PC-3 (cell line): ENCODE measurements at regions not wholly inside any gene's neighbourhood (a gene's known extent, or its start where the extent isn't known, plus 50 kb on each side); places are given as distances from the start of the nearest gene placed in this dataset.

Experiments used
- EZH2 ChIP-seq: fragments of 300-600 bp; sonication (generic); IDR thresholded peaks from one replicate; pipeline ENCODE4 v1.6.1; 2017; ENCODE audit warnings: antibody characterized with exemption, mild to moderate bottlenecking, low read length; ENCODE audit not compliant: unreplicated experiment
- EZH2phosphoT487 ChIP-seq: fragments of 300-600 bp; sonication (generic); IDR thresholded peaks from 2 replicates; pipeline ENCODE4 v1.6.1; 2018; ENCODE audit warnings: mild to moderate bottlenecking, antibody characterized with exemption, low read length, borderline replicate concordance
- TF ChIP-seq, protein P1 (sequence below): fragments of 300-600 bp; sonication (generic); conservative IDR thresholded peaks from 2 replicates; pipeline ENCODE4 v1.5.1; 2017; ENCODE audit warnings: antibody characterized with exemption, low read depth, mild to moderate bottlenecking, low read length

GRCh38 chr2:226471987-226472470 lies 327.6 kb downstream of the IRS1 start:
- TF ChIP-seq EZH2 (no peak), EZH2phosphoT487 (no peak)
- TF ChIP-seq, protein P1, sequence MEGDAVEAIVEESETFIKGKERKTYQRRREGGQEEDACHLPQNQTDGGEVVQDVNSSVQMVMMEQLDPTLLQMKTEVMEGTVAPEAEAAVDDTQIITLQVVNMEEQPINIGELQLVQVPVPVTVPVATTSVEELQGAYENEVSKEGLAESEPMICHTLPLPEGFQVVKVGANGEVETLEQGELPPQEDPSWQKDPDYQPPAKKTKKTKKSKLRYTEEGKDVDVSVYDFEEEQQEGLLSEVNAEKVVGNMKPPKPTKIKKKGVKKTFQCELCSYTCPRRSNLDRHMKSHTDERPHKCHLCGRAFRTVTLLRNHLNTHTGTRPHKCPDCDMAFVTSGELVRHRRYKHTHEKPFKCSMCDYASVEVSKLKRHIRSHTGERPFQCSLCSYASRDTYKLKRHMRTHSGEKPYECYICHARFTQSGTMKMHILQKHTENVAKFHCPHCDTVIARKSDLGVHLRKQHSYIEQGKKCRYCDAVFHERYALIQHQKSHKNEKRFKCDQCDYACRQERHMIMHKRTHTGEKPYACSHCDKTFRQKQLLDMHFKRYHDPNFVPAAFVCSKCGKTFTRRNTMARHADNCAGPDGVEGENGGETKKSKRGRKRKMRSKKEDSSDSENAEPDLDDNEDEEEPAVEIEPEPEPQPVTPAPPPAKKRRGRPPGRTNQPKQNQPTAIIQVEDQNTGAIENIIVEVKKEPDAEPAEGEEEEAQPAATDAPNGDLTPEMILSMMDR = no peak
